ENCODE measurements at regions not wholly inside any gene's neighbourhood (a gene's known extent, or its start where the extent isn't known, plus 50 kb on each side); places are given as distances from the start of the nearest gene placed in this dataset.
A peak's percentile ranks its signal among the peaks of the same experiment; 100 is the strongest.

GRCh38 chr12:14273913-14274311 is 91.6 kb upstream of the ATF7IP start:
- Mint-ChIP-seq H3K27me3 (ENCODE audit: insufficient read depth, low read depth, poor library complexity) (peaks cover 9% of the 10 kb centered on the region), H3K9me3 (peaks cover 23% of the 10 kb centered on the region), H3K4me1 (no peaks in the 10 kb centered on the region), H3K27ac (no peak overlapping the region), H3K36me3 (ENCODE audit: low read depth) (peaks cover 12% of the 10 kb centered on the region), H3K4me3 (no peak overlapping the region)
- H3F3A ChIP-seq (replicated peaks; ENCODE audit: low read depth), result no peaks in the 10 kb centered on the region
- DNase-seq (ENCODE audit: low spot score), result no peak
- H3K27ac ChIP-seq (ENCODE audit: low read depth), result no peak overlapping the region
- no peaks in the 10 kb centered on the region for H4K20me1 ChIP-seq (replicated peaks; ENCODE audit: insufficient read depth)
- no peaks in the 10 kb centered on the region for H3K27me3 ChIP-seq (ENCODE audit: insufficient read depth)
- no peaks in the 10 kb centered on the region for H3K9me2 ChIP-seq (ENCODE audit: insufficient read depth)
- H3K4me3 ChIP-seq, result no peak overlapping the region
- ATAC-seq, result no peak
- no peaks in the 10 kb centered on the region for H3K36me3 ChIP-seq (ENCODE audit: insufficient read depth)
- H3K4me2 ChIP-seq, result no peak overlapping the region
- no peaks in the 10 kb centered on the region for H3K79me2 ChIP-seq (replicated peaks; ENCODE audit: insufficient read depth)
- 0 out of 2 replicates have a peak overlapping the region, but pooled peaks have one; percentile 1 for H2AFZ ChIP-seq
- TF ChIP-seq EZH2 (IDR thresholded peaks at IDR 0.05; ENCODE audit: low read depth, unreplicated experiment) (no peak), ZNF331 (CRISPR knock-in tag; IDR thresholded peaks at IDR 0.05; ENCODE audit: low read depth) (no peak), REST (IDR thresholded peaks at IDR 0.05; ENCODE audit: unreplicated experiment) (no peak), EZH2phosphoT487 (IDR thresholded peaks at IDR 0.05; ENCODE audit: unreplicated experiment) (no peak), ZNF114 (CRISPR knock-in tag; IDR thresholded peaks at IDR 0.05) (no peak), POLR2AphosphoS5 (IDR thresholded peaks at IDR 0.05; ENCODE audit: low read depth) (no peak), STAT1 (IDR thresholded peaks at IDR 0.05; ENCODE audit: unreplicated experiment) (no peak), CTCF (conservative IDR thresholded peaks at IDR 0.05; ENCODE audit: low read depth in 2 of 2) (no peak), ZNF462 (CRISPR knock-in tag; IDR thresholded peaks at IDR 0.05) (no peak), NANOG (IDR thresholded peaks at IDR 0.05; ENCODE audit: borderline replicate concordance) (no peak), JUNB (IDR thresholded peaks at IDR 0.05; ENCODE audit: unreplicated experiment) (no peak), ETS1 (IDR thresholded peaks at IDR 0.05) (no peak), CREB1 (CRISPR knock-in tag; IDR thresholded peaks at IDR 0.05; ENCODE audit: low read depth) (no peak)
- no peaks in the 10 kb centered on the region for H3K4me1 ChIP-seq (ENCODE audit: insufficient read depth)

Measured in GM23338 (cell line).